B cell (primary cell): ENCODE measurements at regions not wholly inside any gene's neighbourhood (a gene's known extent, or its start where the extent isn't known, plus 50 kb on each side); places are given as distances from the start of the nearest gene placed in this dataset.

Experiments used
- ATAC-seq: fragments of 200-7000 bp; cut with Tn5 transposase; one replicate; pipeline ENCODE4 v1.10.0; 2021; ENCODE audit warnings: low read depth, mild to moderate bottlenecking, moderate number of reproducible peaks, moderate library complexity
- CTCF ChIA-PET: fragments of 350-600 bp; sonication (Branson Sonifier 250); formaldehyde crosslinking; loops from one replicate; lab custom pipeline; 2021; ENCODE audit warnings: antibody characterized with exemption, inconsistent platforms; lab: Charles Lee
- POLR2A ChIA-PET: fragments of 350-600 bp; sonication (Branson Sonifier 250); formaldehyde crosslinking; loops from one replicate; lab custom pipeline; 2021; ENCODE audit warnings: antibody characterized with exemption; lab: Charles Lee
- DNase-seq: peaks from one replicate; pipeline ENCODE4 v3.0.0; 2013
- H2AFZ ChIP-seq: 2 replicates; pipeline ENCODE4 v1.6.1; 2012; ENCODE audit warnings: mild to moderate bottlenecking, low read depth, low read length; ENCODE audit not compliant: insufficient read depth, poor library complexity, severe bottlenecking
- H3K27ac ChIP-seq, 2 donors: 1 replicate in 1 of 2; 2 replicates in 1 of 2; pipeline ENCODE4 v1.5.1; 2012 to 2013; ENCODE audit warnings: low read length in 2 of 2, mild to moderate bottlenecking in 2 of 2, moderate library complexity in 1 of 2
- H3K27me3 ChIP-seq, 4 experiments: fragments of 200-600 bp in 1 of 4; sonication (generic) in 1 of 4; replicated peaks in 1 of 4; 1 replicate in 2 of 4; 2 replicates in 2 of 4; pipeline versions ENCODE4 v1.6.1 to v1.7.0; 2013 to 2016; ENCODE audit warnings: low read length in 3 of 4, mild to moderate bottlenecking in 2 of 4, mixed read lengths in 1 of 4, moderate library complexity in 1 of 4; ENCODE audit not compliant: insufficient read depth in 4 of 4, control insufficient read depth in 3 of 4; ENCODE audit errors: control extremely low read depth in 1 of 4
- H3K36me3 ChIP-seq, 2 experiments: replicated peaks in 1 of 2; 1 replicate in 1 of 2; 2 replicates in 1 of 2; pipeline versions ENCODE4 v1.6.1 to v1.7.1; 2013; ENCODE audit warnings: low read length in 1 of 2; ENCODE audit not compliant: insufficient read depth in 2 of 2, control insufficient read depth in 1 of 2; ENCODE audit errors: control extremely low read depth in 1 of 2, extremely low read depth in 1 of 2
- H3K4me1 ChIP-seq, 2 donors: fragments of 200-600 bp in 1 of 2; sonication (generic) in 1 of 2; 1 replicate in 1 of 2; 2 replicates in 1 of 2; pipeline versions ENCODE4 v1.5.1 to v1.6.1; 2013 to 2017; ENCODE audit warnings: low read length in 2 of 2; ENCODE audit not compliant: control insufficient read depth in 2 of 2, insufficient read depth in 2 of 2
- H3K4me2 ChIP-seq: replicated peaks from 2 replicates; pipeline ENCODE3; 2012; ENCODE audit warnings: mild to moderate bottlenecking, low read depth, low read length; ENCODE audit not compliant: poor library complexity, severe bottlenecking
- H3K4me3 ChIP-seq, 5 experiments: fragments of 200-600 bp in 1 of 5; sonication (generic) in 1 of 5; 1 replicate in 3 of 5; 2 replicates in 2 of 5; pipeline versions ENCODE4 v1.5.1 to v1.7.0; 2011 to 2016; ENCODE audit warnings: low read length in 4 of 5, mild to moderate bottlenecking in 4 of 5, low read depth in 2 of 5, control low read depth in 1 of 5, moderate library complexity in 1 of 5; ENCODE audit not compliant: insufficient read depth in 1 of 5; ENCODE audit errors: control extremely low read depth in 1 of 5, extremely low read depth in 1 of 5
- H3K79me2 ChIP-seq: fragments of 200-600 bp; sonication (generic); one replicate; pipeline ENCODE4 v1.6.0; 2016; ENCODE audit warnings: low read length; ENCODE audit not compliant: control insufficient read depth, insufficient read depth
- H3K9ac ChIP-seq: fragments of 200-600 bp; sonication (generic); 2 replicates; pipeline ENCODE4 v1.6.1; 2017; ENCODE audit warnings: mild to moderate bottlenecking, low read length, moderate library complexity
- H3K9me3 ChIP-seq, 3 donors: one replicate each; pipeline versions ENCODE4 v1.6.1 to v1.7.1; 2013; ENCODE audit warnings: low read length in 2 of 3; ENCODE audit not compliant: control insufficient read depth in 2 of 3, insufficient read depth in 1 of 3; ENCODE audit errors: control extremely low read depth in 1 of 3
- H4K20me1 ChIP-seq: 2 replicates; pipeline ENCODE4 v1.6.0; 2012; ENCODE audit warnings: mild to moderate bottlenecking, low read length; ENCODE audit not compliant: insufficient read depth, control insufficient read depth, poor library complexity, severe bottlenecking
- H3K27ac Mint-ChIP-seq: one replicate; pipeline ENCODE4 v1.8.0; 2021; ENCODE audit warnings: mixed read lengths
- H3K27me3 Mint-ChIP-seq: one replicate; pipeline ENCODE4 v1.8.0; 2021; ENCODE audit warnings: mixed read lengths
- H3K4me1 Mint-ChIP-seq: one replicate; pipeline ENCODE4 v1.8.0; 2021; ENCODE audit warnings: mixed read lengths
- H3K4me3 Mint-ChIP-seq: one replicate; pipeline ENCODE4 v1.8.0; 2021; ENCODE audit warnings: mixed read lengths
- H3K9me3 Mint-ChIP-seq: one replicate; pipeline ENCODE4 v1.8.0; 2022; ENCODE audit warnings: mixed read lengths; ENCODE audit not compliant: insufficient read depth
- CTCF ChIP-seq: fragments of 200-600 bp; IDR thresholded peaks from one replicate; pipeline ENCODE4 v1.8.0; 2022; ENCODE audit warnings: antibody characterized with exemption, mild to moderate bottlenecking
- EZH2 ChIP-seq: IDR thresholded peaks from 2 replicates; pipeline ENCODE4 v1.6.1; 2012; ENCODE audit warnings: borderline replicate concordance, low read depth, mild to moderate bottlenecking, moderate library complexity, low read length; ENCODE audit not compliant: insufficient read depth, poor library complexity, severe bottlenecking
- WGBS: methylation state at CpG from one replicate; pipeline ENCODE4 v1.1.5; 2013; ENCODE audit warnings: missing lambda C conversion rate; ENCODE audit not compliant: insufficient coverage; 5-methylcytosine and 5-hydroxymethylcytosine counted together
- intact Hi-C: fragments of 100-400 bp; cut with micrococcal nuclease; formaldehyde crosslinking; loops from one replicate; pipeline ENCODE4 v1.10.0; 2022

- no peak for ATAC-seq
Observed at GRCh38 chr18:71252351-71252865, 963.6 kb downstream of the SOCS6 start.

GRCh38 chr18:71250191-71250590, 961.3 kb downstream of the SOCS6 start:
- Mint-ChIP-seq H3K4me1 (no peaks in the 10 kb centered on the region), H3K27me3 (no peaks in the 10 kb centered on the region), H3K9me3 (no peaks in the 10 kb centered on the region), H3K4me3 (no peak overlapping the region), H3K27ac (no peak overlapping the region)
- Histone ChIP-seq H3K4me2 (no peak overlapping the region), H3K79me2 (no peaks in the 10 kb centered on the region), H3K36me3 (no peaks in the 10 kb centered on the region), H3K9ac (no peak overlapping the region), H3K4me1 (no peaks in the 10 kb centered on the region), H2AFZ (no peak overlapping the region), H3K4me3 (no peak overlapping the region), H3K9me3 (no peaks in the 10 kb centered on the region), H3K27me3 (no peaks in the 10 kb centered on the region), H3K27ac (no peak overlapping the region), H4K20me1 (no peaks in the 10 kb centered on the region)
- POLR2A ChIA-PET = no interaction called here
- TF ChIP-seq CTCF (no peak), EZH2 (no peak)
- ATAC-seq = no peak
- intact Hi-C loops = no loop called here
- CTCF ChIA-PET = no interaction called here
- no peak for DNase-seq
- 100% methylated on average over 1 of the region's 1 CpG for WGBS

More at GRCh38 chr18:71252351-71252865, 963.6 kb downstream of the SOCS6 start:
- ChIA-PET CTCF (no interaction called here), POLR2A (no interaction called here)
- Histone ChIP-seq H3K27me3 (no peaks in the 10 kb centered on the region), H3K9ac (no peak overlapping the region), H3K36me3 (no peaks in the 10 kb centered on the region), H3K4me2 (no peak overlapping the region), H3K79me2 (no peaks in the 10 kb centered on the region), H4K20me1 (no peaks in the 10 kb centered on the region), H2AFZ (no peak overlapping the region), H3K27ac (no peak overlapping the region), H3K9me3 (no peaks in the 10 kb centered on the region), H3K4me3 (no peak overlapping the region), H3K4me1 (no peaks in the 10 kb centered on the region)
- no peaks in the 10 kb centered on the region for H3K4me1 Mint-ChIP-seq
- no peak for DNase-seq
- intact Hi-C loops = no loop called here
- no peak overlapping the region for H3K4me3 Mint-ChIP-seq
- 36% methylated on average over 2 of the region's 6 CpGs for WGBS
- no peaks in the 10 kb centered on the region for H3K9me3 Mint-ChIP-seq
- no peaks in the 10 kb centered on the region for H3K27me3 Mint-ChIP-seq
- TF ChIP-seq CTCF (no peak), EZH2 (no peak)
- no peak overlapping the region for H3K27ac Mint-ChIP-seq
